Nephron progenitor cell (in vitro differentiated cells): ENCODE measurements at regions not wholly inside any gene's neighbourhood (a gene's known extent, or its start where the extent isn't known, plus 50 kb on each side); places are given as distances from the start of the nearest gene placed in this dataset.

ENCODE experiments used
- DNase-seq: peaks from one replicate; pipeline ENCODE4 v3.0.0; 2021
- H3K27ac Mint-ChIP-seq: 2 replicates; pipeline ENCODE4 v1.8.0; 2021; ENCODE audit warnings: mild to moderate bottlenecking, moderate library complexity, mixed read lengths
- H3K27me3 Mint-ChIP-seq: 2 replicates; pipeline ENCODE4 v1.8.0; 2021; ENCODE audit warnings: mild to moderate bottlenecking, low read depth, mixed read lengths; ENCODE audit not compliant: poor library complexity
- H3K36me3 Mint-ChIP-seq: 2 replicates; pipeline ENCODE4 v1.8.0; 2021; ENCODE audit warnings: low read depth, mixed read lengths
- H3K4me1 Mint-ChIP-seq: 2 replicates; pipeline ENCODE4 v1.8.0; 2021; ENCODE audit warnings: mixed read lengths
- H3K4me3 Mint-ChIP-seq: 2 replicates; pipeline ENCODE4 v1.8.0; 2021; ENCODE audit warnings: mild to moderate bottlenecking, moderate library complexity, mixed read lengths
- H3K9me3 Mint-ChIP-seq: 2 replicates; pipeline ENCODE4 v1.8.0; 2021; ENCODE audit warnings: mild to moderate bottlenecking, moderate library complexity, mixed read lengths
- TF ChIP-seq, protein P1 (sequence below): fragments of 200-600 bp; sonication (generic); IDR thresholded peaks from 2 replicates; pipeline ENCODE4 v1.5.0; 2021; ENCODE audit warnings: antibody characterized with exemption

DNA sequence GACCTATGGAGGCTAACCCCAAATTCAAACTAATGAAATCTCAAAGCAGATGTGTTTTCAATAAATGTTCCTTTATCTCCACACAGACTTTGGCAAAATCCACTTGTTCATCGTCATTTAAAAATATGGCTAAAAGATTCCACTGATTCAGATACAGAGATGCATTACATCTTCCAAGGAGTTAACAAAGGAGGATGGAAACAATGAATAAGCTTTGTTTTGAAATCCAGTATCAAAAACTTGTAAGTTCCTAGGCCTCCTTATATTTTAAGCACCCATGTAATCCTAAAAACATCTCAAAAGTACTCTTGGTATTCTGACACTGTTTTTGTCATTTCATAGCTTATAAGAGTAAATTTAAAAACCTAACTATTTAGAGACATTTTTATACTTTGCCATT is 345.6 kb upstream of the ACTBL2 start:
- no peak overlapping the region for H3K4me3 Mint-ChIP-seq
- TF ChIP-seq, protein P1, sequence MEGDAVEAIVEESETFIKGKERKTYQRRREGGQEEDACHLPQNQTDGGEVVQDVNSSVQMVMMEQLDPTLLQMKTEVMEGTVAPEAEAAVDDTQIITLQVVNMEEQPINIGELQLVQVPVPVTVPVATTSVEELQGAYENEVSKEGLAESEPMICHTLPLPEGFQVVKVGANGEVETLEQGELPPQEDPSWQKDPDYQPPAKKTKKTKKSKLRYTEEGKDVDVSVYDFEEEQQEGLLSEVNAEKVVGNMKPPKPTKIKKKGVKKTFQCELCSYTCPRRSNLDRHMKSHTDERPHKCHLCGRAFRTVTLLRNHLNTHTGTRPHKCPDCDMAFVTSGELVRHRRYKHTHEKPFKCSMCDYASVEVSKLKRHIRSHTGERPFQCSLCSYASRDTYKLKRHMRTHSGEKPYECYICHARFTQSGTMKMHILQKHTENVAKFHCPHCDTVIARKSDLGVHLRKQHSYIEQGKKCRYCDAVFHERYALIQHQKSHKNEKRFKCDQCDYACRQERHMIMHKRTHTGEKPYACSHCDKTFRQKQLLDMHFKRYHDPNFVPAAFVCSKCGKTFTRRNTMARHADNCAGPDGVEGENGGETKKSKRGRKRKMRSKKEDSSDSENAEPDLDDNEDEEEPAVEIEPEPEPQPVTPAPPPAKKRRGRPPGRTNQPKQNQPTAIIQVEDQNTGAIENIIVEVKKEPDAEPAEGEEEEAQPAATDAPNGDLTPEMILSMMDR = no peak
- no peaks in the 10 kb centered on the region for H3K36me3 Mint-ChIP-seq
- DNase-seq = no peak
- peaks cover 20% of the 10 kb centered on the region for H3K4me1 Mint-ChIP-seq
- no peak overlapping the region for H3K27ac Mint-ChIP-seq
- H3K9me3 Mint-ChIP-seq = peaks cover 2% of the 10 kb centered on the region
- no peaks in the 10 kb centered on the region for H3K27me3 Mint-ChIP-seq

DNA sequence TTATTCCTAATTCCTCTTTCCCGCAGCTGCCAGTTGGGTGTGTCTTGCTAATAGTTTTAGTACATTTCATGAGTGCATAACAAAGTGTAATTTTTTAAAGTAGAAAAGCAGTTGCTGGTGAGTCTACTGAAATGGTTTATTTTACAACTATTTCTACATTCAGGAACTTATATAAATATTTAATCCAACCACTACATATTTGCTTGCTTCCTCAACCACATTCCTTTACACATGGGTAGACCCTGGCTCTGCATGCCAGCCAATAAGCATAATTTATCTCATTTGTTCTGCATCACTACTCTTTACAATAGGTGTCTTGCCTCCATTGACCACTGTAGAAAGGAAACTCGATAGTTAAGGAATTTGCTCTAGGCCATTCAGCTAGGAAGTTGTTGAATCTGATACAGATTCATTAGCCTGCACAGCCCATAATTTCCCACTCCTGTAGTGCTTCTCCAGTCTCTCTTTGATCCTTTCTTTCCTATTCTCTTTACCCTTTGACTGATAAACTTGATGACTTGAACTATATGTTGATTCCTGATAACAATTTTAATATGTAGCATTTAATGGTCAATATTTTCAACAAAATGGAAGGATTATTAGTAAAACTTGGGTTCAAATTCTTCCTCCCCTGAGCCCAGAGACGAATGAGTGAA is 342.5 kb upstream of the ACTBL2 start:
- TF ChIP-seq, protein P1 = no peak
- H3K27ac Mint-ChIP-seq = peak overlapping the region; percentile 78
- peaks cover 5% of the 10 kb centered on the region for H3K36me3 Mint-ChIP-seq
- no peak overlapping the region for H3K4me3 Mint-ChIP-seq
- peaks cover 2% of the 10 kb centered on the region for H3K27me3 Mint-ChIP-seq
- DNase-seq = peak; percentile 21
- H3K9me3 Mint-ChIP-seq = peaks cover 22% of the 10 kb centered on the region
- peaks cover 20% of the 10 kb centered on the region for H3K4me1 Mint-ChIP-seq

DNA sequence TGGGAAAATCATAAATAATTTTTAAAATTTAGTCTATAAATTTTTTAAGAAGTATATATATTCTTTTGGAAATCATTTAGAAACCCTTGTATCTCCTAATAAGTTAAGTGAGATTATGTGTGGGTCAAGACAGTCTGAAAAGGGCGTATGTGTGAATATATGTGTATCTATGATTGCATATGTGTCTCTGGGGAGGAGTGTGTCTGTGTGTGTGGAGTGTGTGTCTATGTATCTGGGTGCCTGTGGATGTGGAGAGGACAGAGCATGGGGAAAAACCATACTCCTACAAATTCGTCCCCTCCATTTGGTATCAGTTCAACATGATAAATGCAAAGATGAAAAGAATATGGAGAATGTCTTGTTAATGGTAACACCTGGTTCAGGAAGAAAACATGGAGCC is 342.0 kb upstream of the ACTBL2 start:
- peak overlapping the region; percentile 7 for H3K27ac Mint-ChIP-seq
- H3K27me3 Mint-ChIP-seq = peaks cover 2% of the 10 kb centered on the region
- TF ChIP-seq, protein P1 = no peak

DNA sequence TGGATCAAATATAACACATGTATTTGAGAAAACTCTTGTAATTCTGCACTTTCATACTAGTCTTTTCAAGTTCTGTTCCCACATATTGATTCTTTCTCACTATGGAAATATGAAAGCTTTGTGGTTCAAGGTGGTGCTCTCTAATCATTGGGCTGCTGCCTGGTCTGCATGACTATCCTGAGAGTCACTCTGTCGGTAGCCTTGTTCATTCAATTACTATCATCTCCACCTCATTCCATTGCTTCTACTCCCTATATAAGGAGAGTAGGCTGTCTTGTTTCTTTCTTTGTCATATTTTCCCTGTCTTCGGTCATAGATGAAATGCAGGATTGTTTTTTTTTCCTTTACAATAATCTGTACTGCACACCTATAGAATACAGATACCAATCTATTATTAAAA is 341.4 kb upstream of the ACTBL2 start:
- no peak overlapping the region for H3K4me3 Mint-ChIP-seq
- peaks cover 20% of the 10 kb centered on the region for H3K4me1 Mint-ChIP-seq
- TF ChIP-seq, protein P1 = no peak
- no peak for DNase-seq
- no peak overlapping the region for H3K27ac Mint-ChIP-seq
- H3K27me3 Mint-ChIP-seq = peaks cover 2% of the 10 kb centered on the region
- H3K36me3 Mint-ChIP-seq = peaks cover 11% of the 10 kb centered on the region
- peaks cover 31% of the 10 kb centered on the region for H3K9me3 Mint-ChIP-seq

More for the DNA sequence above, 342.0 kb upstream of the ACTBL2 start:
- Mint-ChIP-seq H3K4me1 (peaks cover 20% of the 10 kb centered on the region), H3K36me3 (peaks cover 9% of the 10 kb centered on the region), H3K4me3 (no peak overlapping the region), H3K9me3 (peaks cover 28% of the 10 kb centered on the region)
- no peak for DNase-seq

DNA sequence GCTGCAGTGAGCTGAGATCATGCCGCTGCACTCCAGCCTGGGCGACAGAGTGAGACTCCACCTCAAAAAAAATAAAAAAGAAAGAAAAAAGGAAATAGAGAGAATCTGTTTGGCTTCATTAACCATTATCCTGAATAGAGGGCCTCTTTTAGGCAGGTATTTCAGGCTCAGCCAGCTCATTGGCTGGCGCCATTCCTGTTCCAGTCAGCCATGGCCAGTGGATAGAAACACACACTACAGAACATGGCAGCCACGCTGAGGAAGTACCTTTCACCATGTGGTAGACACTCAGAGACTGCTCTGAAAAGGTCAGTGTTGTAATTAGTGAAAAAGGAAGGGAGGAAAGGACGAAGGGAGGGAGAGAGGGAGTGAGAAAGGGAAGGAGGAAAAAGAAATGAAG is 340.0 kb upstream of the ACTBL2 start:
- H3K27ac Mint-ChIP-seq = no peak overlapping the region
- peaks cover 11% of the 10 kb centered on the region for H3K36me3 Mint-ChIP-seq
- H3K4me1 Mint-ChIP-seq = peaks cover 20% of the 10 kb centered on the region

More for the DNA sequence above, 340.0 kb upstream of the ACTBL2 start:
- DNase-seq = no peak
- no peak overlapping the region for H3K4me3 Mint-ChIP-seq
- TF ChIP-seq, protein P1 = no peak
- peaks cover 2% of the 10 kb centered on the region for H3K27me3 Mint-ChIP-seq
- H3K9me3 Mint-ChIP-seq = peaks cover 32% of the 10 kb centered on the region
